NCI-H2196 (cell line): ENCODE measurements at regions not wholly inside any gene's neighbourhood (a gene's known extent, or its start where the extent isn't known, plus 50 kb on each side); places are given as distances from the start of the nearest gene placed in this dataset.

Source experiments
- DNase-seq: peaks from one replicate; lab custom pipeline; 2025; ENCODE audit not compliant: unreplicated experiment; lab: John Stamatoyannopoulos, UW

DNA sequence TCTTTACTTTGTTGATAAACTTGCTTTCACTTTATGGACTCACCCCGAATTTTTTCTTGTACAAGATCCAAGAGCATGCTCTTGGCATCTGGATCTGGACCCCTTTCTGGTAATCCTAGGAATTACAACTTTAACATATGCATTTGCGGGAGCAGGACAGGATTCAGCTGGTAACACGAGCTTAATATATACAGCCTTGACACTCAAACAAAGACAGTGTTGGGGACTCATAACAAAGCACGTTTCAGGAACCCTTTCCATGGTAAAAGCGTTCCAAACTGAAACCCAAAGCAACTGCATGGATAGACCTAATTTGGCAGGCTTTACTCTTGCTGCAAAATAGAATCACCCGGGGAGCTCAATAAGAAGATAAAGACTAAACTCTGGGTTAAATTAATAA, 349.7 kb upstream of the AMELY start:
- DNase-seq = no peak

- DNase-seq = no peak
Measured at GRCh38 chrY:7240101-7240500, 328.5 kb upstream of the AMELY start.

DNA sequence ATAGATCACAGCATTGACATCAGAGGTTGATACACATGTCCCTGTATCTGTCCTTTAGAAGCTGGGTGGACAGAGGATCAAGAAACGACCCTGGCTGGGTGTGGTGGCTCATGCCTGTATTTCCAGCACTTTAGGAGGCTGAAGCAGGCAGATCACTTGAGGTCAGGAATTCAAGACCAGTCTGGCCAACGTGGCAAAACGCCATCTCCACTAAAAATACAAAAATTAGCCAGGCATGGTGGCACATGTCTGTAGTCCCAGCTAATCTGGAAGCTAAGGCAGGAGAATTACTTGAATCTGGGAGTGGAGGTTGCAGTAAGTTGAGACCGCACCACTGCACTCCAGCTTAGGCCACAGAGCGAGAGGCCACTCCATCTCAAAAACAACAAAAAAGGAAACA, 300.4 kb upstream of the AMELY start:
- DNase-seq = no peak

DNA sequence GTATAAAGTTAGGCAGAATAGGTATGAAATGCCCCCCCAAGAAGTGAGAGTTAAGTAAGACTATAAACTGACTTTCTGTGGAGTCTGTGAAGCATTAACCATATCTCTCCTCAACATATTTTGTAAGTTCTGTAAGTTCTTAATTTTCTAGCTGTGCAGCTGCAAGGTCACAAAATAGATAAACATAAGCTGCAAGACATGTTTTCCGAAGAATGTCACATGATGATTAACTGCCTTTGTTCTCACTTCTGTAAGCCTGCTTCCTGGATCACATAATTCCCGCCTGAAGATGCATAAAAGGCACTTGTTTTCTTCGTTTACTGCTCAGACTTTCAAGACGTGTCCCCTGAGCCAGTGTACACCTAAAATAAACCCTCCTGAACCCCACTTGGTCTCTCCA, 292.9 kb upstream of the AMELY start:
- DNase-seq = no peak

GRCh38 chrY:7182591-7182990, 271.0 kb upstream of the AMELY start:
- DNase-seq = no peak

GRCh38 chrY:7177631-7178030, 266.1 kb upstream of the AMELY start:
- no peak for DNase-seq

DNA sequence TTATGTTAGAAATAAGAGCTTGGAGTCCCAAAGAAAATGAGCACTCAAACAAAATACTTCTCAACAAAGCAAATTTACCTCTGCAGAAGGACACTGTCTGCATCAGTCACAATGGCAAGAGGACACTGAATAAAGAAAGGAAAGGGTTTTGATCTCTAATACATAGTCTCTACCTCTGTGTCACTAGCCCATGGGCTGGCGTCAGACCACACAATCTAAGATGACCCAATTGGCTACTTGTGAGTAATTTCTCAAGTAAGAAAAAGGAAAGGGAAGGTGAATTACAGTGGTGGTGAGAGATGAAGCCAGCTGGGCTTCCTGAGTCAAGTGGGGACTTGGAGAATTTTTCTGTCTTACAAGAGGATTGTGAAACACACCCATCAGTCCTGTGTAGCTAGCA, 257.9 kb upstream of the AMELY start:
- DNase-seq = no peak

GRCh38 chrY:7141477-7141876, 229.9 kb upstream of the AMELY start:
- DNase-seq = no peak
